Gastroesophageal sphincter (tissue), 3 donors: ENCODE measurements at regions not wholly inside any gene's neighbourhood (a gene's known extent, or its start where the extent isn't known, plus 50 kb on each side); places are given as distances from the start of the nearest gene placed in this dataset.

Source experiments
- POLR2A ChIP-seq, 2 donors: fragments of 450-650 bp; IDR thresholded peaks; one replicate each; pipeline ENCODE4 v1.6.1; 2017; ENCODE audit warnings: antibody characterized with exemption in 2 of 2, mild to moderate bottlenecking in 2 of 2, moderate library complexity in 1 of 2
- POLR2AphosphoS5 ChIP-seq: sonication (generic); formaldehyde crosslinking; IDR thresholded peaks from one replicate; pipeline ENCODE4 v1.6.1; 2017; ENCODE audit warnings: antibody characterized with exemption
- TF ChIP-seq, protein P1 (sequence below), 4 experiments: fragments of 200-600 bp in 2 of 4; fragments of 450-650 bp in 2 of 4; sonication (generic) in 1 of 4; IDR thresholded peaks; one replicate each; pipeline ENCODE4 v1.5.1; 2017 to 2019; ENCODE audit warnings: antibody characterized with exemption in 4 of 4, mild to moderate bottlenecking in 2 of 4, moderate library complexity in 2 of 4

DNA sequence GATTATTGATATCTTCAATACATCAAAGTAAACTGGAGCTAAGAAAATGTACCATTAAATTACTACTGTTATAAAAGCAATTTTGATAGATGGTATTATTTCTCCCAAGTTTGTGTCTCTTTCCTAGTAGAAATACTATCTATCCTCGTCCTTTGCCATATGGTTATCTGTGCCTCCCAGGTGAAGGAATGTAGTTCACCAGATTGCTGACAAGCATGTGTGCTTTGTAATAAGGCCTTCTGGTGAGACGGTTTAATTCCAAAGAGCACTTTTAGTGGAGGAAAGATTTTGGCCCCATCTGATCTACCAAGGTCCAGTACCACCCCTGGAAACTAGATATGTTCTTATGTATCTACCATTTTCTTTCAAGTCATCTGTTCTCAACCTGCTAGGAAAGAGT, 243.6 kb downstream of the DLEU7 start:
- TF ChIP-seq, protein P1, sequence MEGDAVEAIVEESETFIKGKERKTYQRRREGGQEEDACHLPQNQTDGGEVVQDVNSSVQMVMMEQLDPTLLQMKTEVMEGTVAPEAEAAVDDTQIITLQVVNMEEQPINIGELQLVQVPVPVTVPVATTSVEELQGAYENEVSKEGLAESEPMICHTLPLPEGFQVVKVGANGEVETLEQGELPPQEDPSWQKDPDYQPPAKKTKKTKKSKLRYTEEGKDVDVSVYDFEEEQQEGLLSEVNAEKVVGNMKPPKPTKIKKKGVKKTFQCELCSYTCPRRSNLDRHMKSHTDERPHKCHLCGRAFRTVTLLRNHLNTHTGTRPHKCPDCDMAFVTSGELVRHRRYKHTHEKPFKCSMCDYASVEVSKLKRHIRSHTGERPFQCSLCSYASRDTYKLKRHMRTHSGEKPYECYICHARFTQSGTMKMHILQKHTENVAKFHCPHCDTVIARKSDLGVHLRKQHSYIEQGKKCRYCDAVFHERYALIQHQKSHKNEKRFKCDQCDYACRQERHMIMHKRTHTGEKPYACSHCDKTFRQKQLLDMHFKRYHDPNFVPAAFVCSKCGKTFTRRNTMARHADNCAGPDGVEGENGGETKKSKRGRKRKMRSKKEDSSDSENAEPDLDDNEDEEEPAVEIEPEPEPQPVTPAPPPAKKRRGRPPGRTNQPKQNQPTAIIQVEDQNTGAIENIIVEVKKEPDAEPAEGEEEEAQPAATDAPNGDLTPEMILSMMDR (IDR thresholded peaks at IDR 0.05), result no peak
- no peak for TF ChIP-seq POLR2A (IDR thresholded peaks at IDR 0.05)
- TF ChIP-seq POLR2AphosphoS5, result no peak
